ENCODE measurements at regions not wholly inside any gene's neighbourhood (a gene's known extent, or its start where the extent isn't known, plus 50 kb on each side); places are given as distances from the start of the nearest gene placed in this dataset.

DNA sequence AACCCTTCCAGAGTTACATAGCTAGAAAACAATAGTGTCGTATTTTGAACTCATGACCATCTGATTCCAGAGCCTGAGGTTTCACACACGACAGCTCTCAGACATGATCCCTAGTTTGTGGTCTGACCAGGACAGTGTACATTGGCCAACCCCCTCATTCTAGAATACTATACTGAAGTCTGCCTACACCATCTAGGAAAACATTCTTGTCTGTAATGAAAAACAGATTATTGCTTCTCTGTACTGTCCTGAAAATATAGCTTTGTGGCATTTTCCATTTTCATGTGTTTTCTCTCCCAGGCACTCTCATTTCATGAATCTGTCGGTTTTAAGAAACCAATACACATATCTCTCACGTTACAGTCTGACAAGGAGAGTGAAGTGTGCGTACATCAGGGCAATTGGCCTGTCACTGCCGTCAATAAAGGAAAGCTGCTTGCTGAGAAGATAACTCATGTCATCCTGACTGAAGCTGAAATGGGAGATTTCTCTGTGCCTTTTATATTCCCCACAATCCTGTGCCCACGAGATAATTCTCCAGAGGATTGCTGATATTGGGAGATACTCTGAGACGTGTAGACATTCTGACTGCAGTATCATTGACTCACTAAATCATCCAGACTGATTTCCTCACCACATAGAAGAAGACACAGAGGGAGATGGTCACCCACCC, 585.6 kb downstream of the PLPP3 start (continued):
- TF ChIP-seq, protein P1, sequence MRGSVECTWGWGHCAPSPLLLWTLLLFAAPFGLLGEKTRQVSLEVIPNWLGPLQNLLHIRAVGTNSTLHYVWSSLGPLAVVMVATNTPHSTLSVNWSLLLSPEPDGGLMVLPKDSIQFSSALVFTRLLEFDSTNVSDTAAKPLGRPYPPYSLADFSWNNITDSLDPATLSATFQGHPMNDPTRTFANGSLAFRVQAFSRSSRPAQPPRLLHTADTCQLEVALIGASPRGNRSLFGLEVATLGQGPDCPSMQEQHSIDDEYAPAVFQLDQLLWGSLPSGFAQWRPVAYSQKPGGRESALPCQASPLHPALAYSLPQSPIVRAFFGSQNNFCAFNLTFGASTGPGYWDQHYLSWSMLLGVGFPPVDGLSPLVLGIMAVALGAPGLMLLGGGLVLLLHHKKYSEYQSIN (CRISPR knock-in tag; IDR thresholded peaks at IDR 0.05; ENCODE audit: borderline replicate concordance), result no peak
- TF ChIP-seq, protein P2, sequence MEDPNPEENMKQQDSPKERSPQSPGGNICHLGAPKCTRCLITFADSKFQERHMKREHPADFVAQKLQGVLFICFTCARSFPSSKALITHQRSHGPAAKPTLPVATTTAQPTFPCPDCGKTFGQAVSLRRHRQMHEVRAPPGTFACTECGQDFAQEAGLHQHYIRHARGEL (CRISPR knock-in tag; IDR thresholded peaks at IDR 0.05), result no peak
- TF ChIP-seq ZNF337 (CRISPR knock-in tag; IDR thresholded peaks at IDR 0.05; ENCODE audit: borderline replicate concordance, low read depth) (no peak), SOX6 (IDR thresholded peaks at IDR 0.05) (no peak), SOX6 (CRISPR knock-in tag; IDR thresholded peaks at IDR 0.05) (no peak), ZNF468 (CRISPR knock-in tag; IDR thresholded peaks at IDR 0.05) (no peak)

DNA sequence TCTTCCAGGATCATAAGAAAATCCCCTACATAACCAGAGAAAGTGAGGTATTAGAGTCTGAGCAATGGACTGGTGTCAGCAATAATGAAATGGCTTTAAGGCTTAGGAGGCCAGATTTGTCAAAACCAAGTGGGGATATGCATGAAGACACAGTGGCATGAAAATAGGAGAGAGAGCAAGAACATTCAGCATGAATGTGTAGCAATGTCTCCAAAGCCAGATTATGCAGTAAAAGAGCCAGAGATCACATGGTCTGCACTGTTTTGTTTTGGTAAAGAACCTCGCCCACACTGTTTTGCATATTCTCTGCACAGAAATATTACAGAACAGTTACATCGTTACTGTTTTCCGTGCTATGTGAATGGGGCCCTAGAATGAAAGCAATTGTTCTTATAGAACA, 589.4 kb downstream of the PLPP3 start:
- Histone ChIP-seq H2AFZ (ENCODE audit: low read length) (no peak overlapping the region), H4K20me1 (ENCODE audit: insufficient read depth, low read length) (no peaks in the 10 kb centered on the region), H3K9ac (ENCODE audit: insufficient read depth, low read depth, low read length) (no peak overlapping the region), H3K4me1 (ENCODE audit: insufficient read depth, low read length) (no peaks in the 10 kb centered on the region), H3K27ac (ENCODE audit: extremely low read length, insufficient read depth, low read length) (no peak overlapping the region), H3K79me2 (ENCODE audit: insufficient read depth, low read length) (no peaks in the 10 kb centered on the region), H3K4me2 (ENCODE audit: low read depth, low read length) (no peak overlapping the region), H3K4me3 (replicated peaks in 1 of 3; ENCODE audit: insufficient read depth in 1 of 3, low read depth in 2 of 3, low read length in 3 of 3) (no peak overlapping the region), H3K36me3 (replicated peaks in 1 of 2; ENCODE audit: control insufficient read depth in 1 of 2, insufficient read depth in 2 of 2, low read length in 2 of 2) (no peaks in the 10 kb centered on the region), H3K27me3 (ENCODE audit: control insufficient read depth in 1 of 2, insufficient read depth in 2 of 2, low read length in 2 of 2) (peaks cover 0 to under 1% of the 10 kb centered on the region in 2 experiments; a peak in 3 of 5 replicates), H3K9me3 (ENCODE audit: low read length) (no peaks in the 10 kb centered on the region)
- no TSS peak for BruUV-seq (replicated peaks)
- FAIRE-seq, result no peak
- in situ Hi-C loops (cut with HindIII; ENCODE audit: extremely low pct_ligation_motif_present, low pct_unique_long_range_greater_than_20kb) (no loop called here), intact Hi-C loops (cut with micrococcal nuclease; ENCODE audit: unreplicated experiment) (no loop called here)
- CTCF ChIA-PET (ENCODE audit: low intra/inter-chr PET ratio, low total read pairs), result no interaction called here
- POLR2A ChIA-PET, result no interaction called here
- 40% methylated on average over 3 of the region's 3 CpGs for WGBS (ENCODE audit: low lambda C conversion rate)
- DNase-seq (ENCODE audit: low spot score), result no peak
- TF ChIP-seq TCF7 (IDR thresholded peaks at IDR 0.05; ENCODE audit: low read depth), result no peak
- no peak for TF ChIP-seq BORCS8-MEF2B (CRISPR knock-in tag; IDR thresholded peaks at IDR 0.05)
- no peak for TF ChIP-seq ZNF496 (CRISPR knock-in tag; IDR thresholded peaks at IDR 0.05; ENCODE audit: insufficient replicate concordance)
- TF ChIP-seq, protein P3, sequence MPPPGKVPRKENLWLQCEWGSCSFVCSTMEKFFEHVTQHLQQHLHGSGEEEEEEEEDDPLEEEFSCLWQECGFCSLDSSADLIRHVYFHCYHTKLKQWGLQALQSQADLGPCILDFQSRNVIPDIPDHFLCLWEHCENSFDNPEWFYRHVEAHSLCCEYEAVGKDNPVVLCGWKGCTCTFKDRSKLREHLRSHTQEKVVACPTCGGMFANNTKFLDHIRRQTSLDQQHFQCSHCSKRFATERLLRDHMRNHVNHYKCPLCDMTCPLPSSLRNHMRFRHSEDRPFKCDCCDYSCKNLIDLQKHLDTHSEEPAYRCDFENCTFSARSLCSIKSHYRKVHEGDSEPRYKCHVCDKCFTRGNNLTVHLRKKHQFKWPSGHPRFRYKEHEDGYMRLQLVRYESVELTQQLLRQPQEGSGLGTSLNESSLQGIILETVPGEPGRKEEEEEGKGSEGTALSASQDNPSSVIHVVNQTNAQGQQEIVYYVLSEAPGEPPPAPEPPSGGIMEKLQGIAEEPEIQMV (CRISPR knock-in tag; IDR thresholded peaks at IDR 0.05; ENCODE audit: low read depth), result no peak
- no peak for TF ChIP-seq BHLHE40 (IDR thresholded peaks at IDR 0.05; ENCODE audit: low read length)
- no peak for TF ChIP-seq RXRB (CRISPR knock-in tag; IDR thresholded peaks at IDR 0.05; ENCODE audit: borderline replicate concordance)
- no peak for TF ChIP-seq HNRNPL (IDR thresholded peaks at IDR 0.05; ENCODE audit: low read depth, low read length)
- no peak for TF ChIP-seq GATA4 (IDR thresholded peaks at IDR 0.05; ENCODE audit: borderline replicate concordance, low read depth)
- no peak for TF ChIP-seq ZNF772 (CRISPR knock-in tag; IDR thresholded peaks at IDR 0.05)
- no peak for TF ChIP-seq ZNF264 (CRISPR knock-in tag; IDR thresholded peaks at IDR 0.05)
- ATAC-seq, result no peak
